Liver (tissue), 8 donors: ENCODE measurements at regions not wholly inside any gene's neighbourhood (a gene's known extent, or its start where the extent isn't known, plus 50 kb on each side); places are given as distances from the start of the nearest gene placed in this dataset.

Source experiments
- DNase-seq: peaks from one replicate; pipeline ENCODE4 v3.0.0-alpha.2; 2017; ENCODE audit warnings: low spot score
- H3K27ac ChIP-seq, 2 donors: one replicate each; pipeline ENCODE4 v1.7.0; 2013; ENCODE audit warnings: inconsistent platforms in 2 of 2, low read length in 2 of 2, control low read depth in 1 of 2, low read depth in 1 of 2, mild to moderate bottlenecking in 1 of 2
- H3K27me3 ChIP-seq, 4 donors: one replicate each; pipeline versions ENCODE4 v1.6.1 to v1.7.0; 2013; ENCODE audit warnings: low read length in 3 of 4, inconsistent platforms in 1 of 4, mild to moderate bottlenecking in 1 of 4, moderate library complexity in 1 of 4; ENCODE audit not compliant: control insufficient read depth in 4 of 4, insufficient read depth in 4 of 4
- H3K36me3 ChIP-seq, 4 donors: one replicate each; pipeline versions ENCODE4 v1.6.1 to v1.7.0; 2013; ENCODE audit warnings: low read length in 3 of 4, mild to moderate bottlenecking in 3 of 4, low read depth in 1 of 4, moderate library complexity in 1 of 4; ENCODE audit not compliant: control insufficient read depth in 4 of 4, insufficient read depth in 3 of 4
- H3K4me1 ChIP-seq, 4 donors: one replicate each; pipeline versions ENCODE4 v1.6.1 to v1.7.0; 2013; ENCODE audit warnings: low read length in 3 of 4, mild to moderate bottlenecking in 3 of 4, moderate library complexity in 1 of 4; ENCODE audit not compliant: control insufficient read depth in 4 of 4, insufficient read depth in 4 of 4
- H3K4me3 ChIP-seq, 3 donors: one replicate each; pipeline versions ENCODE4 v1.6.1 to v1.7.0; 2013; ENCODE audit warnings: low read length in 3 of 3, control low read depth in 1 of 3, low read depth in 1 of 3, mild to moderate bottlenecking in 1 of 3
- H3K9ac ChIP-seq, 2 donors: one replicate each; pipeline ENCODE4 v1.7.0; 2013; ENCODE audit warnings: low read length in 2 of 2, mild to moderate bottlenecking in 2 of 2, moderate library complexity in 2 of 2, control low read depth in 1 of 2, low read depth in 1 of 2
- H3K9me3 ChIP-seq, 4 donors: one replicate each; pipeline versions ENCODE4 v1.6.1 to v1.7.0; 2013; ENCODE audit warnings: low read length in 3 of 4; ENCODE audit not compliant: control insufficient read depth in 4 of 4
- CTCF ChIP-seq: fragments of 150-350 bp; IDR thresholded peaks from 2 replicates; pipeline ENCODE4 v1.5.1; 2017; ENCODE audit warnings: improper control_type of control experiment, low read depth, low read length; ENCODE audit not compliant: missing input control
- EGR1 ChIP-seq, 2 donors: IDR thresholded peaks; 2 replicates each; pipeline ENCODE4 v1.6.1; 2016 to 2018; ENCODE audit warnings: antibody characterized with exemption in 2 of 2, low read depth in 2 of 2
- FOXA1 ChIP-seq: IDR thresholded peaks from 2 replicates; pipeline ENCODE4 v1.6.1; 2016; ENCODE audit warnings: antibody characterized with exemption
- FOXA2 ChIP-seq: IDR thresholded peaks from 2 replicates; pipeline ENCODE4 v1.6.1; 2016; ENCODE audit warnings: antibody characterized with exemption
- GABPA ChIP-seq, 2 donors: IDR thresholded peaks in 1 of 2; conservative IDR thresholded peaks in 1 of 2; 2 replicates each; pipeline ENCODE4 v1.6.1; 2016; ENCODE audit warnings: antibody characterized with exemption in 2 of 2, mild to moderate bottlenecking in 1 of 2, moderate library complexity in 1 of 2
- HNF4A ChIP-seq, 2 donors: conservative IDR thresholded peaks; 2 replicates each; pipeline ENCODE4 v1.6.1; 2016; ENCODE audit warnings: antibody characterized with exemption in 2 of 2, mild to moderate bottlenecking in 2 of 2
- HNF4G ChIP-seq: IDR thresholded peaks from 2 replicates; pipeline ENCODE4 v1.6.1; 2016; ENCODE audit warnings: antibody characterized with exemption
- JUND ChIP-seq, 2 donors: IDR thresholded peaks; 2 replicates each; pipeline ENCODE4 v1.6.1; 2016; ENCODE audit warnings: antibody characterized with exemption in 2 of 2
- NR2F2 ChIP-seq: IDR thresholded peaks from 2 replicates; pipeline ENCODE4 v1.6.1; 2016; ENCODE audit warnings: antibody characterized with exemption
- RAD21 ChIP-seq, 2 donors: IDR thresholded peaks; 2 replicates each; pipeline ENCODE4 v1.6.1; 2016; ENCODE audit warnings: antibody characterized with exemption in 2 of 2, mild to moderate bottlenecking in 2 of 2
- REST ChIP-seq: IDR thresholded peaks from 2 replicates; pipeline ENCODE4 v1.6.1; 2016; ENCODE audit warnings: antibody characterized with exemption, mild to moderate bottlenecking
- RXRA ChIP-seq, 2 donors: IDR thresholded peaks; 2 replicates each; pipeline ENCODE4 v1.6.1; 2017 to 2018; ENCODE audit warnings: antibody characterized with exemption in 2 of 2, mild to moderate bottlenecking in 1 of 2
- SP1 ChIP-seq: IDR thresholded peaks from 2 replicates; pipeline ENCODE4 v1.6.1; 2018; ENCODE audit warnings: antibody characterized with exemption, mild to moderate bottlenecking
- TAF1 ChIP-seq: conservative IDR thresholded peaks from 2 replicates; pipeline ENCODE4 v1.6.1; 2016; ENCODE audit warnings: antibody characterized with exemption, mild to moderate bottlenecking
- YY1 ChIP-seq: IDR thresholded peaks from 2 replicates; pipeline ENCODE4 v1.6.1; 2016; ENCODE audit warnings: antibody characterized with exemption, mild to moderate bottlenecking
- ZBTB33 ChIP-seq: IDR thresholded peaks from 2 replicates; pipeline ENCODE4 v1.6.1; 2016; ENCODE audit warnings: antibody characterized with exemption
- WGBS: extraction: QIAGEN DNeasy Blood & Tissue Kit; methylation state at CpG from one replicate; pipeline ENCODE4 v1.1.7; 2013; 5-methylcytosine and 5-hydroxymethylcytosine counted together
- TF ChIP-seq, protein P1 (sequence below): IDR thresholded peaks from 2 replicates; pipeline ENCODE4 v1.6.1; 2016; ENCODE audit warnings: antibody characterized with exemption
- TF ChIP-seq, protein P2 (sequence below): IDR thresholded peaks from 2 replicates; pipeline ENCODE4 v1.6.1; 2016; ENCODE audit warnings: antibody characterized with exemption
- donor health status: healthy.
- donor health status: healthy.
- donor health status: healthy.
- donor health status: healthy.
- donor health status: healthy.

GRCh38 chr4:36402008-36402758 lies 120.8 kb downstream of the DTHD1 start:
- H3K9me3 ChIP-seq: no peaks in the 10 kb centered on the region
- H3K9ac ChIP-seq: no peak overlapping the region
- no peak overlapping the region for H3K27ac ChIP-seq
- no peaks in the 10 kb centered on the region for H3K4me1 ChIP-seq
- TF ChIP-seq ZBTB33 (no peak), SP1 (no peak), REST (no peak), GABPA (IDR thresholded peaks at IDR 0.05 in 1 of 2, conservative IDR thresholded peaks at IDR 0.05 in 1 of 2) (no peak), HNF4G (no peak)
- DNase-seq: no peak
- no peaks in the 10 kb centered on the region for H3K36me3 ChIP-seq
- WGBS: 87% methylated on average over 9 of the region's 9 CpGs
- no peaks in the 10 kb centered on the region for H3K27me3 ChIP-seq
- no peak overlapping the region for H3K4me3 ChIP-seq

DNA sequence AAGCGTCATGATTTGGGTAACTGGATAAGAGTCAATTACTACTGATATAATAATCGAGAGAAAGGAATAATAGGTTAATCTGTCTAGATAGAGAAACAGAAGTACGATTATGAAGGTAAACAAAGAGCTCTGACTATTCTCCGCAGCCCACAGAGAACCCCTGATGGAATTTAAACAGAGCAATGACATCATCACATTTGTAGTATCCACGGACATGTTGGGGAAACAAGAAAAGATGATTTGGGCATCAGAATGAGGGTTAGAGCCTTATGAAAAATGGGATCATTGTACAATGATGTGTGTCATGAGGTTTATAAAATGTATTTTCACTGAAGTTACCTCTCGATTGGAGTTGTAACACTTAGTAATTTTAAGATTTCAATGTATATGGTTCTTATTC lies 129.9 kb downstream of the DTHD1 start:
- Histone ChIP-seq H3K36me3 (no peaks in the 10 kb centered on the region), H3K9ac (no peak overlapping the region), H3K9me3 (no peaks in the 10 kb centered on the region), H3K27me3 (peaks cover 0 to 4% (median 0%) of the 10 kb centered on the region in 4 donors), H3K27ac (no peak overlapping the region), H3K4me1 (no peaks in the 10 kb centered on the region), H3K4me3 (no peak overlapping the region)
- no peak for TF ChIP-seq GABPA (IDR thresholded peaks at IDR 0.05 in 1 of 2, conservative IDR thresholded peaks at IDR 0.05 in 1 of 2)
- TF ChIP-seq SP1: no peak
- no peak for TF ChIP-seq CTCF
- no peak for TF ChIP-seq REST
- TF ChIP-seq FOXA2: no peak
- TF ChIP-seq, protein P1, sequence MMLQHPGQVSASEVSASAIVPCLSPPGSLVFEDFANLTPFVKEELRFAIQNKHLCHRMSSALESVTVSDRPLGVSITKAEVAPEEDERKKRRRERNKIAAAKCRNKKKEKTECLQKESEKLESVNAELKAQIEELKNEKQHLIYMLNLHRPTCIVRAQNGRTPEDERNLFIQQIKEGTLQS: no peak
- TF ChIP-seq HNF4A (conservative IDR thresholded peaks at IDR 0.05): no peak
- TF ChIP-seq FOXA1: no peak
- no peak for TF ChIP-seq EGR1 (IDR thresholded peaks at IDR 0.05; ENCODE audit: low read depth in 2 of 2)
- no peak for TF ChIP-seq YY1
- no peak for TF ChIP-seq RXRA (IDR thresholded peaks at IDR 0.05)
- TF ChIP-seq HNF4G: no peak
- no peak for TF ChIP-seq NR2F2
- TF ChIP-seq JUND (IDR thresholded peaks at IDR 0.05): no peak
- no peak for TF ChIP-seq RAD21 (IDR thresholded peaks at IDR 0.05)
- TF ChIP-seq TAF1: no peak
- TF ChIP-seq, protein P2, sequence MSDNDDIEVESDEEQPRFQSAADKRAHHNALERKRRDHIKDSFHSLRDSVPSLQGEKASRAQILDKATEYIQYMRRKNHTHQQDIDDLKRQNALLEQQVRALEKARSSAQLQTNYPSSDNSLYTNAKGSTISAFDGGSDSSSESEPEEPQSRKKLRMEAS: no peak
- DNase-seq: no peak
- WGBS: 77% methylated on average over 6 of the region's 6 CpGs
